IMR-90 (cell line): ENCODE measurements at regions not wholly inside any gene's neighbourhood (a gene's known extent, or its start where the extent isn't known, plus 50 kb on each side); places are given as distances from the start of the nearest gene placed in this dataset.

Experiments used
- ATAC-seq: fragments of 200-7000 bp; cut with Tn5 transposase; 2 replicates; pipeline ENCODE4 v1.9.1; 2020; ENCODE audit warnings: low read depth, mild to moderate bottlenecking, moderate library complexity
- BruUV-seq: library from RNA; stranded (reverse); fragments of 400-500 nt; replicated peaks from 2 replicates; lab custom pipeline; 2021; lab: Mats Ljungman, UMichigan
- CTCF ChIA-PET: fragments of 300-600 bp; formaldehyde crosslinking; extraction: SDS; loops from one replicate; lab custom pipeline; 2021; ENCODE audit warnings: antibody characterized with exemption; lab: Yijun Ruan, JAX
- POLR2A ChIA-PET: fragments of 300-600 bp; sonication (Branson Sonifier 250); formaldehyde crosslinking; loops from one replicate; lab custom pipeline; 2022; ENCODE audit warnings: antibody characterized with exemption; ENCODE audit not compliant: unreplicated experiment; lab: Charles Lee
- DNase-seq: peaks from one replicate; pipeline ENCODE4 v3.0.0; 2013
- H2AFZ ChIP-seq: replicated peaks from 2 replicates; pipeline ENCODE3; 2013; ENCODE audit warnings: low read length, mild to moderate bottlenecking; ENCODE audit not compliant: poor library complexity
- H2AK5ac ChIP-seq: 2 replicates; pipeline ENCODE4 v1.6.1; 2013; ENCODE audit warnings: low read depth, low read length, inconsistent platforms
- H2AK9ac ChIP-seq: replicated peaks from 2 replicates; pipeline ENCODE3; 2013; ENCODE audit warnings: mild to moderate bottlenecking, low read depth, low read length, moderate library complexity; ENCODE audit not compliant: poor library complexity
- H2BK120ac ChIP-seq: 2 replicates; pipeline ENCODE4 v1.6.1; 2013; ENCODE audit warnings: low read depth, low read length, inconsistent platforms
- H2BK15ac ChIP-seq: 3 replicates; pipeline ENCODE4 v1.6.1; 2013; ENCODE audit warnings: low read depth, low read length, inconsistent platforms
- H2BK20ac ChIP-seq: 2 replicates; pipeline ENCODE4 v1.6.1; 2013; ENCODE audit warnings: low read depth, mild to moderate bottlenecking, inconsistent platforms, low read length, moderate library complexity
- H2BK5ac ChIP-seq: 2 replicates; pipeline ENCODE4 v1.6.1; 2013; ENCODE audit warnings: mild to moderate bottlenecking, low read depth, low read length, inconsistent platforms; ENCODE audit not compliant: poor library complexity, severe bottlenecking
- H3K14ac ChIP-seq: replicated peaks from 2 replicates; pipeline ENCODE4 v1.6.1; 2013; ENCODE audit warnings: low read depth, low read length, inconsistent platforms
- H3K18ac ChIP-seq: 2 replicates; pipeline ENCODE4 v1.6.1; 2013; ENCODE audit warnings: low read depth, low read length, control low read depth
- H3K23ac ChIP-seq: 2 replicates; pipeline ENCODE4 v1.6.1; 2013; ENCODE audit warnings: low read depth, low read length, inconsistent platforms
- H3K27ac ChIP-seq: 2 replicates; pipeline ENCODE4 v1.5.1; 2013; ENCODE audit warnings: mild to moderate bottlenecking, control low read depth, low read length; ENCODE audit not compliant: insufficient read depth
- H3K27me3 ChIP-seq: 2 replicates; pipeline ENCODE4 v1.6.1; 2013; ENCODE audit warnings: low read length; ENCODE audit not compliant: control insufficient read depth, insufficient read depth
- H3K36me3 ChIP-seq: 2 replicates; pipeline ENCODE4 v1.6.1; 2013; ENCODE audit warnings: low read length, mixed read lengths; ENCODE audit not compliant: control insufficient read depth, insufficient read depth
- H3K4ac ChIP-seq: 2 replicates; pipeline ENCODE4 v1.6.1; 2013; ENCODE audit warnings: low read depth, low read length, inconsistent platforms
- H3K4me1 ChIP-seq: 2 replicates; pipeline ENCODE4 v1.6.1; 2013; ENCODE audit warnings: low read length, mixed read lengths; ENCODE audit not compliant: control insufficient read depth, insufficient read depth
- H3K4me2 ChIP-seq: 2 replicates; pipeline ENCODE4 v1.6.1; 2013; ENCODE audit warnings: low read depth, mild to moderate bottlenecking, control low read depth, low read length, moderate library complexity
- H3K4me3 ChIP-seq: 2 replicates; pipeline ENCODE4 v1.5.1; 2013; ENCODE audit warnings: low read depth, mild to moderate bottlenecking, control low read depth, low read length, moderate library complexity; ENCODE audit not compliant: insufficient read depth
- H3K56ac ChIP-seq: 2 replicates; pipeline ENCODE4 v1.6.1; 2013; ENCODE audit warnings: low read length, inconsistent platforms; ENCODE audit not compliant: insufficient read depth; ENCODE audit errors: extremely low read depth
- H3K79me1 ChIP-seq, 2 experiments: 2 replicates each; pipeline ENCODE4 v1.6.1; 2013; ENCODE audit warnings: low read length in 2 of 2, inconsistent platforms in 1 of 2, low read depth in 1 of 2
- H3K9ac ChIP-seq: 2 replicates; pipeline ENCODE4 v1.6.1; 2013; ENCODE audit warnings: low read depth, low read length, control low read depth
- H3K9me1 ChIP-seq: 2 replicates; pipeline ENCODE4 v1.6.1; 2013; ENCODE audit warnings: low read length, inconsistent platforms; ENCODE audit not compliant: insufficient read depth
- H3K9me3 ChIP-seq: 2 replicates; pipeline ENCODE4 v1.6.1; 2013; ENCODE audit warnings: low read length; ENCODE audit not compliant: control insufficient read depth, insufficient read depth
- H4K20me1 ChIP-seq: 2 replicates; pipeline ENCODE4 v1.6.1; 2013; ENCODE audit warnings: low read length, inconsistent platforms; ENCODE audit not compliant: insufficient read depth
- H4K5ac ChIP-seq: 2 replicates; pipeline ENCODE4 v1.6.1; 2013; ENCODE audit warnings: mild to moderate bottlenecking, low read depth, low read length, control low read depth
- H4K8ac ChIP-seq, 2 experiments: 2 replicates each; pipeline ENCODE4 v1.6.1; 2013; ENCODE audit warnings: low read depth in 2 of 2, low read length in 2 of 2, control low read depth in 1 of 2, inconsistent platforms in 1 of 2
- H4K91ac ChIP-seq: 2 replicates; pipeline ENCODE4 v1.6.1; 2013; ENCODE audit warnings: low read depth, low read length, inconsistent platforms; ENCODE audit not compliant: insufficient read depth
- POLR2A ChIP-seq: IDR thresholded peaks from 2 replicates; pipeline ENCODE4 v1.6.1; 2012; ENCODE audit warnings: mild to moderate bottlenecking, low read depth, low read length
- WGBS, 2 experiments: methylation state at CpG; one replicate each; pipeline versions ENCODE4 v1.1.5 to v1.1.7; 2013; ENCODE audit warnings: missing lambda C conversion rate in 2 of 2; ENCODE audit not compliant: insufficient read length in 1 of 2; ENCODE audit errors: extremely low coverage in 2 of 2; 5-methylcytosine and 5-hydroxymethylcytosine counted together
- dilution Hi-C: fragments of 300-500 bp; cut with HindIII; formaldehyde crosslinking; loops from one replicate; pipeline ENCODE4 v1.14.3; 2018; ENCODE audit warnings: low sequenced_read_pairs; ENCODE audit not compliant: unreplicated experiment
- in situ Hi-C: fragments of 300-500 bp; cut with MboI; formaldehyde crosslinking; loops from 3 replicates; pipeline ENCODE4 v1.14.3; 2019; ENCODE audit warnings: low sequenced_read_pairs, inconsistent platforms, mixed read lengths
- intact Hi-C: fragments of 100-400 bp; cut with micrococcal nuclease; formaldehyde crosslinking; loops from 2 replicates; pipeline ENCODE4 v1.10.0; 2022

- Histone ChIP-seq H3K18ac (no peak overlapping the region), H3K27me3 (peaks cover 27% of the 10 kb centered on the region), H3K4ac (no peak overlapping the region), H4K8ac (no peak overlapping the region), H3K23ac (no peak overlapping the region), H3K56ac (no peak overlapping the region), H3K14ac (no peak overlapping the region), H3K4me1 (no peaks in the 10 kb centered on the region), H3K9ac (no peak overlapping the region), H2BK120ac (no peak overlapping the region), H3K4me2 (no peak overlapping the region), H4K5ac (no peak overlapping the region), H2BK5ac (no peak overlapping the region), H3K79me1 (no peaks in the 10 kb centered on the region), H3K36me3 (no peaks in the 10 kb centered on the region), H2BK20ac (no peak overlapping the region), H2AK5ac (0 out of 2 replicates have a peak overlapping the region, but pooled peaks have one; percentile 28), H3K27ac (no peak overlapping the region), H3K4me3 (no peak overlapping the region), H2AFZ (no peak overlapping the region), H4K91ac (no peak overlapping the region), H3K9me3 (peaks cover 3% of the 10 kb centered on the region), H2BK15ac (no peak overlapping the region), H3K9me1 (no peaks in the 10 kb centered on the region), H2AK9ac (no peak overlapping the region), H4K20me1 (no peaks in the 10 kb centered on the region)
- DNase-seq (no peak), ATAC-seq (no peak)
- 81% methylated on average over 8 of the region's 13 CpGs; no CpG with 5 or more reads in 1 of the 2 experiments for WGBS, 2 experiments
- intact Hi-C loops: no loop called here
- dilution Hi-C loops: no loop called here
- in situ Hi-C loops: no loop called here
- POLR2A ChIA-PET: no interaction called here
- TF ChIP-seq POLR2A: no peak
- no TSS peak for BruUV-seq
- CTCF ChIA-PET: no interaction called here
These were observed 107.3 kb downstream of the PDGFA start for GRCh38 chr7:412313-412710.
